ENCODE measurements at regions not wholly inside any gene's neighbourhood (a gene's known extent, or its start where the extent isn't known, plus 50 kb on each side); places are given as distances from the start of the nearest gene placed in this dataset.
"Not testable (repeated sequence)": the region's sequence is repeated elsewhere in the genome, so short reads cannot be mapped to it uniquely, and the experiment has no call there.

GRCh38 chrY:3391508-3391907 lies 187.4 kb upstream of the TGIF2LY start:
- not testable (repeated sequence) for DNase-seq

GRCh38 chrY:3404241-3404640 lies 174.6 kb upstream of the TGIF2LY start:
- not testable (repeated sequence) for DNase-seq

GRCh38 chrY:3405585-3405984 lies 173.3 kb upstream of the TGIF2LY start:
- not testable (repeated sequence) for DNase-seq

- DNase-seq, result not testable (repeated sequence)
These were observed 171.9 kb upstream of the TGIF2LY start for GRCh38 chrY:3406896-3407452.

- DNase-seq, result not testable (repeated sequence)
These were observed 168.5 kb upstream of the TGIF2LY start for GRCh38 chrY:3410322-3410892.

Data from NCI-H226 (cell line).